Endothelial cell of umbilical vein (primary cell): ENCODE measurements at regions not wholly inside any gene's neighbourhood (a gene's known extent, or its start where the extent isn't known, plus 50 kb on each side); places are given as distances from the start of the nearest gene placed in this dataset.
"Not testable (repeated sequence)": the region's sequence is repeated elsewhere in the genome, so short reads cannot be mapped to it uniquely, and the experiment has no call there.

Source experiments
- BruUV-seq: library from RNA; stranded (reverse); fragments of 400-500 nt; replicated peaks from 2 replicates; lab custom pipeline; 2021; lab: Mats Ljungman, UMichigan
- CTCF ChIA-PET: fragments of 300-600, 350-600 bp; sonication (Branson Sonifier 250); formaldehyde crosslinking; loops from one replicate; lab custom pipeline; 2021; ENCODE audit warnings: antibody characterized with exemption, inconsistent platforms; lab: Charles Lee
- POLR2A ChIA-PET: fragments of 300-600, 350-600 bp; sonication (Branson Sonifier 250); formaldehyde crosslinking; loops from one replicate; lab custom pipeline; 2021; ENCODE audit warnings: antibody characterized with exemption, inconsistent platforms; lab: Charles Lee
- DNase-seq: peaks from one replicate; pipeline ENCODE4 v3.0.0-alpha.2; 2011; ENCODE audit warnings: low read depth, low spot score
- FAIRE-seq: peaks from 2 replicates; lab custom pipeline; 2011; peaks lifted over from hg19 to GRCh38; lab: Jason Lieb, UNC
- H2AFZ ChIP-seq: 2 replicates; pipeline ENCODE4 v1.6.0; 2012; ENCODE audit warnings: low read depth, low read length, control low read depth, inconsistent platforms
- H3K27ac ChIP-seq: 2 replicates; pipeline ENCODE4 v1.5.1; 2011; ENCODE audit warnings: low read depth, mild to moderate bottlenecking, control low read depth, low read length, moderate library complexity; ENCODE audit not compliant: insufficient read depth
- H3K27me3 ChIP-seq, 2 experiments: 2 replicates each; pipeline versions ENCODE4 v1.6.0 to v1.6.1; 2011; ENCODE audit warnings: low read length in 2 of 2, mixed read lengths in 1 of 2; ENCODE audit not compliant: control insufficient read depth in 2 of 2, insufficient read depth in 2 of 2
- H3K36me3 ChIP-seq, 2 experiments: 2 replicates in 1 of 2; 3 replicates in 1 of 2; pipeline ENCODE4 v1.5.1; 2011; ENCODE audit warnings: low read length in 2 of 2, mild to moderate bottlenecking in 1 of 2, moderate library complexity in 1 of 2; ENCODE audit not compliant: control insufficient read depth in 2 of 2, insufficient read depth in 2 of 2; ENCODE audit errors: extremely low read depth in 1 of 2
- H3K4me1 ChIP-seq: 3 replicates; pipeline ENCODE4 v1.5.1; 2011; ENCODE audit warnings: mild to moderate bottlenecking, low read length; ENCODE audit not compliant: control insufficient read depth, insufficient read depth; ENCODE audit errors: extremely low read depth
- H3K4me2 ChIP-seq: 2 replicates; pipeline ENCODE4 v1.6.1; 2011; ENCODE audit warnings: low read length, control low read depth, mixed read lengths; ENCODE audit not compliant: insufficient read depth
- H3K4me3 ChIP-seq, 3 experiments: fragments of 200-600 bp in 1 of 3; sonication (generic), shearing (Covaris generic) in 1 of 3; replicated peaks in 1 of 3; 2 replicates each; pipeline ENCODE4 v1.5.1; 2011 to 2016; ENCODE audit warnings: control low read depth in 3 of 3, low read length in 3 of 3, mild to moderate bottlenecking in 2 of 3, inconsistent platforms in 1 of 3, low read depth in 1 of 3, moderate library complexity in 1 of 3; ENCODE audit not compliant: insufficient read depth in 1 of 3
- H3K79me2 ChIP-seq: 2 replicates; pipeline ENCODE4 v1.6.0; 2012; ENCODE audit warnings: low read length, inconsistent platforms; ENCODE audit not compliant: control insufficient read depth, insufficient read depth
- H3K9ac ChIP-seq: replicated peaks from 2 replicates; pipeline ENCODE3; 2011; ENCODE audit warnings: low read length, control low read depth; ENCODE audit not compliant: insufficient read depth; ENCODE audit errors: extremely low read depth
- H3K9me1 ChIP-seq: replicated peaks from 3 replicates; pipeline ENCODE4 v1.6.0; 2011; ENCODE audit warnings: mild to moderate bottlenecking, low read length; ENCODE audit not compliant: control insufficient read depth, insufficient read depth; ENCODE audit errors: extremely low read depth
- H3K9me3 ChIP-seq: replicated peaks from 2 replicates; pipeline ENCODE4 v1.5.1; 2012; ENCODE audit warnings: low read length, inconsistent platforms; ENCODE audit not compliant: control insufficient read depth, insufficient read depth
- H4K20me1 ChIP-seq: replicated peaks from 2 replicates; pipeline ENCODE3; 2011; ENCODE audit warnings: mild to moderate bottlenecking, low read length; ENCODE audit not compliant: control insufficient read depth, insufficient read depth; ENCODE audit errors: extremely low read depth
- EZH2 ChIP-seq: IDR thresholded peaks from 2 replicates; pipeline ENCODE4 v1.6.1; 2012; ENCODE audit warnings: borderline replicate concordance, low read depth, mild to moderate bottlenecking, moderate library complexity, low read length, inconsistent platforms; ENCODE audit not compliant: severe bottlenecking
- FOS ChIP-seq: IDR thresholded peaks from 2 replicates; pipeline ENCODE4 v1.6.1; 2011; ENCODE audit warnings: mild to moderate bottlenecking, low read length, moderate library complexity, borderline replicate concordance; ENCODE audit not compliant: insufficient read depth
- GATA2 ChIP-seq: IDR thresholded peaks from 2 replicates; pipeline ENCODE4 v1.7.0; 2011; ENCODE audit warnings: low read depth, mild to moderate bottlenecking, moderate library complexity, mixed read lengths, low read length; ENCODE audit not compliant: insufficient read length, insufficient read depth
- JUN ChIP-seq: IDR thresholded peaks from 2 replicates; pipeline ENCODE4 v1.6.1; 2011; ENCODE audit warnings: borderline replicate concordance, low read depth; ENCODE audit not compliant: insufficient read length, insufficient read depth
- MYC ChIP-seq: IDR thresholded peaks from one replicate; pipeline ENCODE4 v1.6.1; 2011; ENCODE audit warnings: mild to moderate bottlenecking, low read depth, low read length
- POLR2A ChIP-seq: IDR thresholded peaks from 2 replicates; pipeline ENCODE4 v1.6.1; 2012; ENCODE audit warnings: low read depth, mild to moderate bottlenecking, control low read depth, low read length
- POLR2AphosphoS5 ChIP-seq: IDR thresholded peaks from 2 replicates; pipeline ENCODE4 v1.6.1; 2012; ENCODE audit warnings: low read depth, mild to moderate bottlenecking, control low read depth, low read length, moderate library complexity; ENCODE audit not compliant: insufficient read depth
- dilution Hi-C: fragments of 300-500 bp; cut with MboI; formaldehyde crosslinking; loops from one replicate; pipeline ENCODE4 v1.15.0; 2019; ENCODE audit warnings: low sequenced_read_pairs; ENCODE audit not compliant: extremely low pct_ligation_motif_present
- intact Hi-C: fragments of 100-400 bp; cut with micrococcal nuclease; formaldehyde crosslinking; loops from one replicate; pipeline ENCODE4 v1.10.0; 2022
- TF ChIP-seq, protein P1 (sequence below), 2 donors: IDR thresholded peaks; 1 replicate in 1 of 2; 2 replicates in 1 of 2; pipeline ENCODE4 v1.5.1; 2011; ENCODE audit warnings: low read length in 2 of 2, mild to moderate bottlenecking in 2 of 2, moderate library complexity in 2 of 2, control low read depth in 1 of 2, inconsistent platforms in 1 of 2, low read depth in 1 of 2; ENCODE audit not compliant: insufficient read depth in 1 of 2; ENCODE audit errors: extremely low read depth in 1 of 2
- TF ChIP-seq, protein P2 (sequence below): IDR thresholded peaks from 2 replicates; pipeline ENCODE4 v1.6.1; 2011; ENCODE audit not compliant: insufficient read depth, insufficient read length

DNA sequence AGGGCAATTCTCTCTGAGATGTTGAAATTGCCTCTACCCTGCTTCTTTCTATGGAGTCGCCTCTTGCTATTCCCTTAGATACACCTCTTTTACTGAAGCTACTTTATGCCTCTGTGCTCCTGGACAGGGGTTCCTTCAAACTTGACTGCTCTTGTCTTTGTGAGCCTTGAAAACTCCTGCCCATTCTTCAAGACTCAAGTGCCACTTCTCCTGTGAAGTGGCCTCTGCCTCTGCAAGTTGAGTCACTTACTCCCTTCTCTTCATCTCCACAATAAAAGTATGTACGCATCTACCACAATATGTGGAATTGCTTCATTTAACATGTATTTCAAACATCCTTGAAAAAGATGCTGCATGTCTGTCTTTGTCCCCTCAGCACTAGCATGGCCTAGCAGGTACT, 66.0 kb upstream of the TPP2 start:
- dilution Hi-C loops (no loop called here), intact Hi-C loops (no loop called here)
- no peaks in the 10 kb centered on the region for H3K79me2 ChIP-seq

DNA sequence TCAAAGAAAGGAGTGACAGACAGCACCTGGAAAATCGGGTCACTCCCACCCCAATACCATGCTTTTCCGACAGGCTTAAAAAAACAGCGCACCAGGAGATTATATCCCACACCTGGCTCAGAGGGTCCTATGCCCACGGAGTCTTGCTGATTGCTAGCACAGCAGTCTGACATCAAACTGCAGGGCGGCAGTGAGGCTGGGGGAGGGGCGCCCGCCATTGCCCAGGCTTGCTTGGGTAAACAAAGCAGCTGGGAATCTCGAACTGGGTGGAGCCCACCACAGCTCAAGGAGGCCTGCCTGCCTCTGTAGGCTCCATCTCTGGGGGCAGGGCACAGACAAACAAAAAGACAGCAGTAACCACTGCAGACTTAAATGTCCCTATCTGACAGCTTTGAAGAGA, 74.5 kb upstream of the TPP2 start:
- H4K20me1 ChIP-seq, H3K9me3 ChIP-seq, H3K27me3 ChIP-seq, H3K4me2 ChIP-seq, intact Hi-C loops, POLR2A ChIA-PET, H3K9ac ChIP-seq, H3K9me1 ChIP-seq, CTCF ChIA-PET, FAIRE-seq, H3K4me1 ChIP-seq, H3K27ac ChIP-seq, H3K4me3 ChIP-seq, dilution Hi-C loops, H2AFZ ChIP-seq, BruUV-seq, DNase-seq, H3K36me3 ChIP-seq, H3K79me2 ChIP-seq: not testable (repeated sequence)

More for the DNA sequence above, 66.0 kb upstream of the TPP2 start:
- Histone ChIP-seq H3K4me2 (no peak overlapping the region), H2AFZ (no peak overlapping the region), H3K4me1 (no peaks in the 10 kb centered on the region), H3K9me1 (no peaks in the 10 kb centered on the region), H4K20me1 (no peaks in the 10 kb centered on the region), H3K27ac (no peak overlapping the region), H3K9me3 (no peaks in the 10 kb centered on the region), H3K36me3 (no peaks in the 10 kb centered on the region), H3K9ac (no peak overlapping the region), H3K4me3 (no peak overlapping the region), H3K27me3 (no peaks in the 10 kb centered on the region)
- DNase-seq = no peak
- no peak for FAIRE-seq
- TF ChIP-seq POLR2A (no peak), FOS (no peak), GATA2 (no peak), EZH2 (no peak), POLR2AphosphoS5 (no peak), JUN (no peak), MYC (no peak)
- TF ChIP-seq, protein P1, sequence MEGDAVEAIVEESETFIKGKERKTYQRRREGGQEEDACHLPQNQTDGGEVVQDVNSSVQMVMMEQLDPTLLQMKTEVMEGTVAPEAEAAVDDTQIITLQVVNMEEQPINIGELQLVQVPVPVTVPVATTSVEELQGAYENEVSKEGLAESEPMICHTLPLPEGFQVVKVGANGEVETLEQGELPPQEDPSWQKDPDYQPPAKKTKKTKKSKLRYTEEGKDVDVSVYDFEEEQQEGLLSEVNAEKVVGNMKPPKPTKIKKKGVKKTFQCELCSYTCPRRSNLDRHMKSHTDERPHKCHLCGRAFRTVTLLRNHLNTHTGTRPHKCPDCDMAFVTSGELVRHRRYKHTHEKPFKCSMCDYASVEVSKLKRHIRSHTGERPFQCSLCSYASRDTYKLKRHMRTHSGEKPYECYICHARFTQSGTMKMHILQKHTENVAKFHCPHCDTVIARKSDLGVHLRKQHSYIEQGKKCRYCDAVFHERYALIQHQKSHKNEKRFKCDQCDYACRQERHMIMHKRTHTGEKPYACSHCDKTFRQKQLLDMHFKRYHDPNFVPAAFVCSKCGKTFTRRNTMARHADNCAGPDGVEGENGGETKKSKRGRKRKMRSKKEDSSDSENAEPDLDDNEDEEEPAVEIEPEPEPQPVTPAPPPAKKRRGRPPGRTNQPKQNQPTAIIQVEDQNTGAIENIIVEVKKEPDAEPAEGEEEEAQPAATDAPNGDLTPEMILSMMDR (IDR thresholded peaks at IDR 0.05; ENCODE audit: extremely low read depth in 1 of 2, insufficient read depth in 1 of 2, low read depth in 1 of 2, low read length in 2 of 2) = no peak
- TF ChIP-seq, protein P2, sequence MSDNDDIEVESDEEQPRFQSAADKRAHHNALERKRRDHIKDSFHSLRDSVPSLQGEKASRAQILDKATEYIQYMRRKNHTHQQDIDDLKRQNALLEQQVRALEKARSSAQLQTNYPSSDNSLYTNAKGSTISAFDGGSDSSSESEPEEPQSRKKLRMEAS = no peak
- CTCF ChIA-PET = no interaction called here
- no TSS peak for BruUV-seq
- POLR2A ChIA-PET = no interaction called here
